ENCODE measurements at regions not wholly inside any gene's neighbourhood (a gene's known extent, or its start where the extent isn't known, plus 50 kb on each side); places are given as distances from the start of the nearest gene placed in this dataset.

GRCh38 chr22:34236527-34236926 is 316.3 kb upstream of the LARGE1 start:
- no peak for TF ChIP-seq CTCF (IDR thresholded peaks at IDR 0.05)
- no peak for TF ChIP-seq POLR2A (IDR thresholded peaks at IDR 0.05)
- TF ChIP-seq POLR2AphosphoS5 (IDR thresholded peaks at IDR 0.05): no peak
